ENCODE measurements at regions not wholly inside any gene's neighbourhood (a gene's known extent, or its start where the extent isn't known, plus 50 kb on each side); places are given as distances from the start of the nearest gene placed in this dataset.

GRCh38 chr12:33669349-33669748 lies 229.7 kb upstream of the SYT10 start:
- H3K4me3 ChIP-seq (ENCODE audit: low read depth, low read length): no peak overlapping the region
- no peak for DNase-seq (ENCODE audit: low read depth)

DNA sequence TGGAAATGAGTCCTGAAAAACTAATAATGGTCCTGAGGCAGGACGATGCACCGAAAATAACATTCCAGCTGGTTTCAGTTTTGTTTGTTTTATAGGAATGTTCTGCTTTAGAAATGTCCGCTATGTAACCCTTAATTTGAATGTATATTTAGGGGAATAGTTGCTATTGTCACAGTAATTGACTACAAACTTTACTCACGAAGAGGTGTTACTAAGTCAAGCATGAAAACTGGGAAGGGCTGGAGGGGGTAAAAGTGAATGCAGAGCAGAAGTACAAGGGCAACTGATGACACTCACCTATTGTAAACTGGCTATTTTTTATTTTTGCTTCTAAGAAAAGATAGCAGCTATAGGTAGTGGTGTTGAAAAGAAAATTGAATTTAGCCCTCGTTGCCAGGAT lies 230.7 kb upstream of the SYT10 start:
- DNase-seq (ENCODE audit: low read depth): no peak
- no peak overlapping the region for H3K4me3 ChIP-seq (ENCODE audit: low read depth, low read length)

- no peak for DNase-seq (ENCODE audit: low read depth)
- H3K4me3 ChIP-seq (ENCODE audit: low read depth, low read length): no peak overlapping the region
Measured at GRCh38 chr12:33671676-33672075, 232.1 kb upstream of the SYT10 start.

DNA sequence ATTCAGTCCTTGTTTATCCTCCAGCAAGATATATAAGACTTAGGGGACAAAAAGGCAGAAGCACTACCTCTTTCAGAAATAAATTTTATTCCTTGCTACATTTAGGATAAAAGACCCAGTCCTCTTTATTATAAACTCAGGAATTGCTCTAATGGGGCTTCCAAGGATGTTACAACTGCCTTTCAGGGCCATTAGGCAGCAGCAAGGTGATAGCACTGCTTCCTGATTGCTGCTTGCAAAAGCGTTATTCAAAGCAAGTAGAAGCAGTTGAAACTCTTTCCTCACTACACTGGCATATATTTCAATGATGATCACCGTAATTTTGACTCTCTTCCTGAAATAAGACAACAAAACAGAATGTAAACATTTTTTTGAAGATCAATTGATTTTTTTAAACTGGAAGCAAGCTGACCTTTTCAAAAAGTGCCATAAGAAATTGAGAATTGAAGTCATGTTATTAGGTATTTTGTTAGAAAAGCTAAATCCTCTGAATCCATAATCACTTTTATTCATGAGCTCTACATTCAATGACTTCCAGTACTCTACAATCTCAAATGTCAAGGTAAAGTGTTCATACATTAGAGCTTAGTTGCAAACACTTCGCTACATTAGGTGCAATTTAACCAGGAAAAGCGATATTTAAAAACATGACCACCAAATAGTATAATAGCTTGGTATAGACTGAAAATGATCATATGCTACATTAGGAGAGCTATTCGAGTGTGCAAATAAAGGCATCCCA lies 233.4 kb upstream of the SYT10 start:
- no peak for DNase-seq (ENCODE audit: low read depth)
- no peak overlapping the region for H3K4me3 ChIP-seq (ENCODE audit: low read depth, low read length)

GRCh38 chr12:33676866-33677265 lies 237.2 kb upstream of the SYT10 start:
- no peak overlapping the region for H3K4me3 ChIP-seq (ENCODE audit: low read depth, low read length)
- no peak for DNase-seq (ENCODE audit: low read depth)

DNA sequence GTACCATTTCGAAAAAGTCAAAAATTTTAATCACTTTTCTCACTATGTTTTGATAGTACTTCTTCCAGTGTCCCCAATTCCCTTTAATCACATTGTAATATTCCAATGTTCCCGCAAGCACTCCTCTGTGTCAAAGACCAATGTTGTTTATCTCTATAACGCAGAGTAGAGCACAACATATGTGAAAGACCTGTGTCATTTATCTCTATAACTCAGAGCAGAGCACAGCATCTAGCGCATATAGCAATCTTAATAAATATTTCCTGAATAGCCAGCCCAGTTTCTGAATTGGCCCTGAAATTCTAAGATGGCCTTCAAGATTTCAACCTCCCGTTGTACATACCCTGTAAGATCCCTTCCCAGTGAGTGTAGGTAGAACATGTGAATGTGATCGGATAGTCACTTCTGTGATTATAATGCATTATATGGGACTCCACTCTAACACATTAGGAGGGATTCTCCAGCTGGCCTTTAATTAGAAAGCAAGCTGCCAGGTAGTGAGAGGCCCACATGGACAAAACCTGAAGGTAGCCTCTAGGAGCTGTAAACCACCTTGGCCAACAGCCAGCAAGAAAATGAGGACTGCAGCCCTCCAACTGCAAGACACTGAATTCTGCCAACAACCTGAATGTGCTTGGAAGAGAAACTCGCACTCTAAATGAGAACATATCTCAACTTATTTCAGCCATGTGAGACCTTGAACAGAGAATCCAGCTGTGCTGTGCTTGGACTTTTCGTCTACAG lies 238.8 kb upstream of the SYT10 start:
- no peak overlapping the region for H3K4me3 ChIP-seq (ENCODE audit: low read depth, low read length)
- no peak for DNase-seq (ENCODE audit: low read depth)

DNA sequence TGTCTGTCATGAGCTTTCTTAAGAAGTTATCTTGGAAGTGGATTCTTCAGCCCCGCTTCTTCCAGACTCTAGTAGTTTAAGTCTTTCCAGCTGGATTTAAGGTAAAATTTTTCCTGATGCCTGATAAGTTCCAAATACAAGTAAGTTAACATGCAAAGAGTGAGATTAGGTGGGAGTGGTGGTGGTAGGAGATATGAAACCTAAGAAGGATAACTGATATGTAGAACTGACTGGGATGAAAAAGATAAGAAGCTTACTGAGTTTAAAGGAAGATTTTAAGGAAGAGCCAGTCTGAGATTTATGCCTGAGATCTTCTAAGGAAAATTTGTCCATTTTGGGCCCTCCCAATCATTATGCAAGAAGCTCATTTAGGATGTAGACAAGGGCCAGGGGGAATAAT lies 250.9 kb upstream of the SYT10 start:
- DNase-seq (ENCODE audit: low read depth): no peak
- H3K4me3 ChIP-seq (ENCODE audit: low read depth, low read length): no peak overlapping the region

GRCh38 chr12:33703221-33703620 lies 263.6 kb upstream of the SYT10 start:
- DNase-seq (ENCODE audit: low read depth): no peak
- H3K4me3 ChIP-seq (ENCODE audit: low read depth, low read length): no peak overlapping the region

DNA sequence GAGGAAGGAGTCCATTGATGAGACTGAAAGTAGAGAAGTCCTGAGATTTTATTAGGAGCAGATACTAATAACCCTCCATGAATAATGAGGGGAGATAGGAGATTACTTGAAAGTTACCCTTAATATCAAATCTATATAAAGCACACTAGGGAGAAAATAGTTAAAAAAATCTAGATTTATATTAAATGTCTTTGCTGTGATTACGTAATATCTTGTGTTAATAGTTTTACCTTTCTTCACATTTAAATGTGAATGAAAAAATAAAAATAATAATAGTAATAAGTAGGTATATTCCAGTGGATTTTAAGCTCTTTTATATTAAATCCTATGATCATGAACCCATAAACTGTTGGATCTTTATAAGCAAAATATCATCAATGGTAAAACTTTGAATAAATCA lies 267.3 kb upstream of the SYT10 start:
- no peak for DNase-seq (ENCODE audit: low read depth)
- H3K4me3 ChIP-seq (ENCODE audit: low read depth, low read length): no peak overlapping the region

- H3K4me3 ChIP-seq (ENCODE audit: low read depth, low read length): no peak overlapping the region
- no peak for DNase-seq (ENCODE audit: low read depth)
Measured at GRCh38 chr12:33708935-33709334, 269.3 kb upstream of the SYT10 start.

- no peak overlapping the region for H3K4me3 ChIP-seq (ENCODE audit: low read depth, low read length)
- DNase-seq (ENCODE audit: low read depth): no peak
Measured at GRCh38 chr12:33710548-33710947, 270.9 kb upstream of the SYT10 start.

GRCh38 chr12:33718631-33719030 lies 279.0 kb upstream of the SYT10 start:
- DNase-seq (ENCODE audit: low read depth): no peak
- no peak overlapping the region for H3K4me3 ChIP-seq (ENCODE audit: low read depth, low read length)

DNA sequence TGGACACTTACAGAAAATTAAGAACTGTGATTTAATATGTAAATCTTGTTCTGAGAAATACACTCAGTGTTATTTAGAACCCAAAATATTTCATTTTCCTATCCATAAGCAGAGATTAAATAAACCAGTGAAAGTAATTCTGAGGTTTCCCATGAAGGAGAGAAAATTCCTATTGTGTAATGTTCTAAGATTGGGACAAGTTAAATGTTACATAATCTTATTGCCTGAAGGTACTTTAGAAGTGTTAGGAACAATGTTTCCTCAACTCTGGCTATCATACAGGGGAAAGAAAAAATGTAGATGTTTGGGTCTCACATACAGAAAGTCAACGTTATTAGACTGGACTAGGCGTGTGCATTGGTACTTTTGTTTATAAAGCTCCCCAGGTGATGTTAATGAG lies 281.9 kb upstream of the SYT10 start:
- H3K4me3 ChIP-seq (ENCODE audit: low read depth, low read length): no peak overlapping the region
- no peak for DNase-seq (ENCODE audit: low read depth)

DNA sequence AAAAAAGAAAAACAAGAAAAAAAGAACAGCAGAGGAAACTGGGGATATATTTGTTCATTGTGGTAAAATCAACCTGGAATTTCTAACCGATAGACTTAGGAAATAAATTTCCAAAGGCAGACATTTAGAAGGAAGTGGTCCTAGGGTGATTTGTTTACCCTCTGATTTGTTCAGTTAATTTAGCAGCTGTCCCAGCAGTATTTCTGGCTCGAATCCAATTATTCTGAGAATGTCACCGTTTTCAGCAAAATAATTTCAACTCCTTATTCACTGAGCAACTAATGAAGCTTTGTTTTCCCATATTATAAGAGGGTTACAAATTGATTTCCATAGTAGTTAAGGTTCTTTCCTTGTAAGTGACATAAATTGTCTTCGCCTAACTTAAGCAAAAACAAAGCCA lies 285.2 kb upstream of the SYT10 start:
- DNase-seq (ENCODE audit: low read depth): no peak
- H3K4me3 ChIP-seq (ENCODE audit: low read depth, low read length): no peak overlapping the region

DNA sequence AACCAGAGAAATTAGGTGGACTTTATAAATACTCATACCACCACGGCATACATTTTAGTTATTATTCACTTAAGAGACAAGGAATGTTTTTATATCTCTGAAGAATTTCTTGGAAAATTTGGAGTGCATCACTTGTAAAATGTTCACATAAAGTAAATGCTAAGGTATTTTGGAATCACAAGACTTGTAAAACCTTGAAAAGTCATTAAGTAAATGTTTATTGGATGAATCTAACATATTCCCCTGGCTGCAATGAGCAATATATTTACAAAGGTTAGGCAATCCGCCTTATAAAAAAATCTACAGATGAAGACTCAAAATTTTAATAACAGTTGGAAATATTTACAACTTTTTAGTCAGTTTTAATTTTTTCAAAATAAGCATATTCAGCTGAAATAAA lies 287.4 kb upstream of the ALG10 start:
- no peak for DNase-seq (ENCODE audit: low read depth)
- no peak overlapping the region for H3K4me3 ChIP-seq (ENCODE audit: low read depth, low read length)

DNA sequence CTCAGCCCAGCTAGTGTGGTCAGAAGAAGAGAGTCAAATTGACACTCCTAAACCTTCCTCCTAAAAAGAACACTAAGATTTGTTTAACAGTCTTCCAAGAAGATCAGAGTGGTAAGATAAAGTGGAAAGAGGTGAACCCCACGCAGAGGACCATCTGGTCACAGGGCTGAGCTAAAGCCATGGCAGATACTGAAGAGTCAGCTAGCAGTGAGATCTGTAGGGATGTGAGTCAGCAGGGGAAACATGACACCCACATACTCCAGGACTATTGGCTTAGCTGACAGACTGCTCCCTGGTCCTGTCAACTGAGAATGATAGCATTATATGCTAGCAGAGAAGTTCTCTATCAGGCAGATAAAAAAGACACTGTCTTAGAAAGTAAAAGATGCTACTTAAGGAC lies 269.4 kb upstream of the ALG10 start:
- DNase-seq (ENCODE audit: low read depth): no peak

DNA sequence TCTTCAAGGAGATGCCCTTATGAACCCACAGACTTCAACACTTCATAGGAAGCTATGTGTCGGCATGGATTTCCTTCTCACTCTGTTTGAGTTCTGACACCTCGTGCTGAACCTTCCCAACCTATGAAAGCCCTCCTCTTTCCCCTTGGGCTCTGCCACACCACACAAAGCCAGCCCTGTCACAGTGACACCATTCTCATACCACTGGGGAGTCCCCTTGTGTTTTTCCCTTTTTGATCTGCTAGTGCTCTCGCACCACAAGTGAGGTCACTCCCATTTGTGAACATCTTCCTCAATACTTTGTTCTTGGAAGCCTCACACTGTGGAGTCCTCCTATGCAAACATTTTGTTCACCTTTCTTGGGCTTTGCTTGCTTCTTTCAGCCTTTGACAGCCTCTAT lies 264.6 kb upstream of the ALG10 start:
- DNase-seq (ENCODE audit: low read depth): no peak
- no peak overlapping the region for H3K4me3 ChIP-seq (ENCODE audit: low read depth, low read length)

More for the DNA sequence above, 269.4 kb upstream of the ALG10 start:
- no peak overlapping the region for H3K4me3 ChIP-seq (ENCODE audit: low read depth, low read length)

DNA sequence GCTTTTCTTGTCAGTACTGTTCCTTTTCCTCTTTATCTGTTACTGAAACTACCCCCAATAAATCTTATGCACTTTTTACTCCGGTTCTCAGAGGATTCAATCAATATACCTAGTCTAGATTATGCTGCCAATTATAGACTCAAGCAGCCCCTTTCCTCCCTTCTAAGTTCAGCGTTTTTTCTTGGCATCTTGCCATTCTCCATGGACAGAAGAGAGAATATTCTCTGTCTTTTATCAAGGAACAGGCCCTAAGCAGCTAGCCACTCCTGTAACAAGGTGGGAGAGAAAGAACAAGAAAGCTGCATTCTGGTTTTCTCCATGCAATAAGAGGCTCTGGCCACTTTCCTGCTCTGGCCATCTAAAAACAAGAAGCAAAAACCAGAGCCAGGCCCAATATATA lies 263.0 kb upstream of the ALG10 start:
- no peak overlapping the region for H3K4me3 ChIP-seq (ENCODE audit: low read depth, low read length)
- no peak for DNase-seq (ENCODE audit: low read depth)

DNA sequence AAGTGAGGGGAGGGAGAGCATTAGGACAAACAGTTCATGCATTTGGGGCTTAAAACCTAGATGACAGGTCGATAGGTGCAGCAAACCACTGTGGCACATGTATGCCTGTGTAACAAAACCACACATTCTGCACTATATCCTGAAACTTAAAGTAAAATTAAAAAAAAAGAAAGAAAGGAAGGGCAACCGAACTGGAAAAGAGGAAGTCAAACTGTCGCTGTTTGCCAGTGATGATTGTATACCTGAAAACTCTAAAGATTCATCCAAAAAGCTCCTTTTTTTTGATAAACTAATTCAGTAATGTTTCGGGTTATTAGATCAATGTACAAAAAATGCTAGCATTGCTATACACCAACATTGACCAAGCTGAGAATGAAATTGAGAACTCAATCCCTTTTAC lies 259.0 kb upstream of the ALG10 start:
- no peak overlapping the region for H3K4me3 ChIP-seq (ENCODE audit: low read depth, low read length)
- no peak for DNase-seq (ENCODE audit: low read depth)

DNA sequence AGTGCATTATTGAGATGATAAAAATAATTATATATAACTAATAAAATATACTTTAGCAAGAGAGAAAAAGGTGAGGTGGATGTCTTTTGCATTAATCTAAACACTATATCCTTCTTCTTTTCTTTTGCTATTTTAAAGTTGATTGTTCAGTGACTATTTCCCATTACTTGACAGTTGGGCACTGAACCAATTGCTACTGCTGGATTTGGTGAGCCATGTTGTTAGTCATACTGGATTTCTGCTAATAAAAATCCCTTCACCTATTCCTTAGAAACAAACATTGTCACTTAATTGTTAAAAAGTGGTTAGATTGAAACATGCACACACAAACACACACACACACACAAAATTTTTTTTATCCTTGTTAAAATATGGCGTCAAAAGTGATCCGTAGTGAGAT lies 251.6 kb upstream of the ALG10 start:
- no peak for DNase-seq (ENCODE audit: low read depth)
- H3K4me3 ChIP-seq (ENCODE audit: low read depth, low read length): no peak overlapping the region

GRCh38 chr12:33771889-33772288 lies 250.4 kb upstream of the ALG10 start:
- H3K4me3 ChIP-seq (ENCODE audit: low read depth, low read length): no peak overlapping the region
- no peak for DNase-seq (ENCODE audit: low read depth)
